ENCODE measurements at regions not wholly inside any gene's neighbourhood (a gene's known extent, or its start where the extent isn't known, plus 50 kb on each side); places are given as distances from the start of the nearest gene placed in this dataset.

DNA sequence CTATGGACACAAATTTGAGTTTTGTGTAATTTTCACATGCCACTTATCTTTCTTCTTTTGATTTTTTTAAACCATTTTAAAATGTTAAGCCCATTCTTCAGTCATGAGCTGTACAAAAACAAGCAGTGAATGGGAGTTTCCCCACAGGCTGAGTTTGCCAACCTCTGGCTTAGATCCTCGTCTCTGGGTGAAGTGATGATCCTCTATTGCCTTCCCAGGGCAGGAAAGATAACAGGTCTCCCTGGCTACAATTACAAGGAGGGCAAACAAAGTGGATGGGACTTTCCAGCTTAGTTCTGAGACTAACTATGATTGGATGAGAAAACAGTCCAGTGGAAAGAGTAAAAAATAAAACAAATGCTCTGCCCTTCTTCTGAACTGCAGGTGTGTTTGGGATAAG, 203.7 kb downstream of the SPTSSA start:
- no peaks in the 10 kb centered on the region for H3K27me3 ChIP-seq (ENCODE audit: insufficient read depth, low read depth)
- H2AFZ ChIP-seq (ENCODE audit: low read depth) = no peak overlapping the region
- H3K27ac ChIP-seq = no peak overlapping the region
- no peaks in the 10 kb centered on the region for H3K79me2 ChIP-seq (ENCODE audit: insufficient read depth, low read depth)
- H4K20me1 ChIP-seq (ENCODE audit: insufficient read depth) = no peaks in the 10 kb centered on the region
- no peak for TF ChIP-seq CTCF (conservative IDR thresholded peaks at IDR 0.05; ENCODE audit: low read depth, low read length)
- no peaks in the 10 kb centered on the region for H3K36me3 ChIP-seq (ENCODE audit: insufficient read depth)
- no peak overlapping the region for H3K4me2 ChIP-seq
- H3K4me1 ChIP-seq (ENCODE audit: low read depth, poor library complexity, severe bottlenecking) = no peaks in the 10 kb centered on the region
- H3K9ac ChIP-seq = no peak overlapping the region
- H3K4me3 ChIP-seq (IDR thresholded peaks at IDR 0.05; ENCODE audit: insufficient read depth, low read depth, low read length) = no peak overlapping the region

DNA sequence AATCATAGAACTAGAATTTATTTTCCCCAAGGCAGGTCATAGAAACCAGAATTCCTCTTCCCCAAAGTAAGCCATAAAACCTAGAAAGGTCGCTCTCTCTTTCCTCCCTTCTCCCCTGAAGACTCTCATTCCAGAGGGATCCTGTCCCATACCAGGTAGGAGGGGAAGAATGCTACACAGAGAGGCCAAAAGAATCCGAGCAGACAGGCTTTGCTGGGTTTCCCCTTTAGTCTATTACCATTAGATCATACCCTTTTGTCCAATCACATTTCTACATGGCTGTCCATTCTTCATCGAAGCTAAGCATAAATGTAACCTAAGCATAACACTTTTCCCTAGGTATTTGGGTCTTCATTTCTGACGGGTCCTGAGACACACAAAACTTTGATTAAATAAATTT, 204.5 kb downstream of the SPTSSA start:
- Histone ChIP-seq H3K4me2 (no peak overlapping the region), H3K4me3 (IDR thresholded peaks at IDR 0.05; ENCODE audit: insufficient read depth, low read depth, low read length) (no peak overlapping the region)

DNA sequence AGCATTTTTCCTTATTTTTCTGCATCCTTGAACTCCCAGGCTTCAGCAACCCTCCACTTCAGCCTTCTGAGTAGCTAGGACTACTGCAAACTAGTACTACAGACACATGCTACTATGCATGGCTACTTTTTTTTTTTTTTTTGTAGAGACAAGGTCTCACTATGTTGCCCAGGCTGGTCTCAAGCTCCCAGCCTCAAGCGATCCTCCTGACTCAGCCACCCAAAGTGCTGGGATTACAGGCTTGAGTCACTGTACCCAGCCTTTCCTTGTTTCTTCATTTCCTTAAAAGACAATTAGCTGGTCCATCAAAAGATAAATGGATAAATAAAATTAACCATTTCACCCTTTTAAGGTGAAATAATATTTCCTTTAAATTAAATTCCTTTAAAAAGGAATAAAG, 205.8 kb downstream of the SPTSSA start:
- no peak overlapping the region for H3K9ac ChIP-seq
- H3K4me2 ChIP-seq = no peak overlapping the region
- no peak overlapping the region for H2AFZ ChIP-seq (ENCODE audit: low read depth)
- H3K4me1 ChIP-seq (ENCODE audit: low read depth, poor library complexity, severe bottlenecking) = no peaks in the 10 kb centered on the region
- H4K20me1 ChIP-seq (ENCODE audit: insufficient read depth) = no peaks in the 10 kb centered on the region
- no peak overlapping the region for H3K4me3 ChIP-seq (IDR thresholded peaks at IDR 0.05; ENCODE audit: insufficient read depth, low read depth, low read length)
- no peak overlapping the region for H3K27ac ChIP-seq
- no peaks in the 10 kb centered on the region for H3K79me2 ChIP-seq (ENCODE audit: insufficient read depth, low read depth)
- H3K27me3 ChIP-seq (ENCODE audit: insufficient read depth, low read depth) = no peaks in the 10 kb centered on the region
- no peak for TF ChIP-seq CTCF (conservative IDR thresholded peaks at IDR 0.05; ENCODE audit: low read depth, low read length)
- H3K36me3 ChIP-seq (ENCODE audit: insufficient read depth) = no peaks in the 10 kb centered on the region

More for the DNA sequence above, 204.5 kb downstream of the SPTSSA start:
- H2AFZ ChIP-seq (ENCODE audit: low read depth) = no peak overlapping the region
- no peak overlapping the region for H3K9ac ChIP-seq
- no peaks in the 10 kb centered on the region for H3K36me3 ChIP-seq (ENCODE audit: insufficient read depth)
- H4K20me1 ChIP-seq (ENCODE audit: insufficient read depth) = no peaks in the 10 kb centered on the region
- H3K27ac ChIP-seq = no peak overlapping the region
- no peaks in the 10 kb centered on the region for H3K4me1 ChIP-seq (ENCODE audit: low read depth, poor library complexity, severe bottlenecking)
- no peak for TF ChIP-seq CTCF (conservative IDR thresholded peaks at IDR 0.05; ENCODE audit: low read depth, low read length)
- H3K79me2 ChIP-seq (ENCODE audit: insufficient read depth, low read depth) = no peaks in the 10 kb centered on the region
- H3K27me3 ChIP-seq (ENCODE audit: insufficient read depth, low read depth) = no peaks in the 10 kb centered on the region

GRCh38 chr14:34254571-34254970, 207.5 kb downstream of the SPTSSA start:
- Histone ChIP-seq H2AFZ (ENCODE audit: low read depth) (no peak overlapping the region), H3K4me2 (no peak overlapping the region), H3K9ac (no peak overlapping the region), H3K4me1 (ENCODE audit: low read depth, poor library complexity, severe bottlenecking) (no peaks in the 10 kb centered on the region), H4K20me1 (ENCODE audit: insufficient read depth) (no peaks in the 10 kb centered on the region), H3K27me3 (ENCODE audit: insufficient read depth, low read depth) (no peaks in the 10 kb centered on the region), H3K36me3 (ENCODE audit: insufficient read depth) (no peaks in the 10 kb centered on the region), H3K79me2 (ENCODE audit: insufficient read depth, low read depth) (no peaks in the 10 kb centered on the region), H3K4me3 (IDR thresholded peaks at IDR 0.05; ENCODE audit: insufficient read depth, low read depth, low read length) (no peak overlapping the region), H3K27ac (no peak overlapping the region)
- TF ChIP-seq CTCF (conservative IDR thresholded peaks at IDR 0.05; ENCODE audit: low read depth, low read length) = no peak

DNA sequence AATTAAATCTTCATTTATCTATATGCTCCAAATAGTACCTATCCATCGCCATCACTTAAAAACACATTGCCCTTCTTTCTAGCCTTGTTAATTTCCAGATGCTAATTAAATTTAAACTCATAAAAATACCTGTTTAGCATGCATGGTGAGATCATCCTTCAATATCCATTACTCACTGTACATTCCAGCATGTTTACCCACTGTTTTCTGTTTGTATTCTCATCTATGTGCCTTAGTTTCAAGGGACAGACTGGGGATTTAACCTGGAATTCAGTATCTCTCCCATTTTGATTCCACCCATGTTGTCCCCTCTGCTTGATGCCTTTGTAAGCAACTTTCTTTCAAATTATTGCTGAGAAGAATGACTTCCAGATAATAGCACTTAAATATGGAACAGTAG, 208.0 kb downstream of the SPTSSA start:
- H3K27ac ChIP-seq = no peak overlapping the region
- no peak overlapping the region for H2AFZ ChIP-seq (ENCODE audit: low read depth)
- no peak overlapping the region for H3K4me2 ChIP-seq
- H3K4me3 ChIP-seq (IDR thresholded peaks at IDR 0.05; ENCODE audit: insufficient read depth, low read depth, low read length) = no peak overlapping the region
- H3K27me3 ChIP-seq (ENCODE audit: insufficient read depth, low read depth) = no peaks in the 10 kb centered on the region
- no peak overlapping the region for H3K9ac ChIP-seq
- no peaks in the 10 kb centered on the region for H3K36me3 ChIP-seq (ENCODE audit: insufficient read depth)
- no peak for TF ChIP-seq CTCF (conservative IDR thresholded peaks at IDR 0.05; ENCODE audit: low read depth, low read length)
- H3K79me2 ChIP-seq (ENCODE audit: insufficient read depth, low read depth) = no peaks in the 10 kb centered on the region
- no peaks in the 10 kb centered on the region for H3K4me1 ChIP-seq (ENCODE audit: low read depth, poor library complexity, severe bottlenecking)
- H4K20me1 ChIP-seq (ENCODE audit: insufficient read depth) = no peaks in the 10 kb centered on the region

Data from KMS-11 (cell line).